ENCODE measurements at regions not wholly inside any gene's neighbourhood (a gene's known extent, or its start where the extent isn't known, plus 50 kb on each side); places are given as distances from the start of the nearest gene placed in this dataset.
A peak's percentile ranks its signal among the peaks of the same experiment; 100 is the strongest.

DNA sequence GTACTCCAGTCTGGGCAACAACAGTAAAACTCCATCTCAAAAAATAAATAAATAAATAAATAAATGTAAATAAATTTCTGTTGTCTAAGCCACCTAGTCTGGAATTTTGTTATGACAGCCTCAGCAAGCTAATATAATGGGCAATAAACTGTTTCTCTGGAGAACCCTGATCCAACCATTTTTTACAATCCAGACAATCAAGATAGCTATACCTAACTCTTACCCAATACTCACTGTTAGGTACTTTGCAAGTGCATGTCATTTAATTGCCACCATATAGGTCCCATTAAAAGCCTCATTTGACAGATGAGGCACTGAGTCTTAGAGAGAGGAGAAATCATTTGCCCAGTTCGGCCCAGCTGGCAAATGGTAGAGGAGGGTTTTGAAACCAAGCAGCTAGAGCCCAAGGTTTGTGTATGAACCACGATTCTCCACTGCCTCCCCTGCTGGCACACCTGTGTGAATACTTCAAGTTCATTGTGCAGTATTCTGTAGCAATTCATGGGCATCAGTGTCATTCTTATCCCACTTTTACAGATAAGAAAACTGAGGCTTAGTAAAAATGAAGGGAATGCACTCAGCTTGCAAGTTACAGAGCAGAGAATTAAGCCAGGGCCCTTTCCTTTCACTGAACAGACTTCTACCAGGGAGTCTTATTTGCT is 107.0 kb upstream of the UBE2E1 start:
- Mint-ChIP-seq H3K4me3 (no peak overlapping the region), H3K36me3 (ENCODE audit: low read depth) (no peaks in the 10 kb centered on the region), H3K27ac (no peak overlapping the region), H3K9me3 (no peaks in the 10 kb centered on the region), H3K4me1 (peaks cover 10% of the 10 kb centered on the region), H3K27me3 (ENCODE audit: insufficient read depth) (peaks cover 3% of the 10 kb centered on the region)
- TF ChIP-seq, protein P1, sequence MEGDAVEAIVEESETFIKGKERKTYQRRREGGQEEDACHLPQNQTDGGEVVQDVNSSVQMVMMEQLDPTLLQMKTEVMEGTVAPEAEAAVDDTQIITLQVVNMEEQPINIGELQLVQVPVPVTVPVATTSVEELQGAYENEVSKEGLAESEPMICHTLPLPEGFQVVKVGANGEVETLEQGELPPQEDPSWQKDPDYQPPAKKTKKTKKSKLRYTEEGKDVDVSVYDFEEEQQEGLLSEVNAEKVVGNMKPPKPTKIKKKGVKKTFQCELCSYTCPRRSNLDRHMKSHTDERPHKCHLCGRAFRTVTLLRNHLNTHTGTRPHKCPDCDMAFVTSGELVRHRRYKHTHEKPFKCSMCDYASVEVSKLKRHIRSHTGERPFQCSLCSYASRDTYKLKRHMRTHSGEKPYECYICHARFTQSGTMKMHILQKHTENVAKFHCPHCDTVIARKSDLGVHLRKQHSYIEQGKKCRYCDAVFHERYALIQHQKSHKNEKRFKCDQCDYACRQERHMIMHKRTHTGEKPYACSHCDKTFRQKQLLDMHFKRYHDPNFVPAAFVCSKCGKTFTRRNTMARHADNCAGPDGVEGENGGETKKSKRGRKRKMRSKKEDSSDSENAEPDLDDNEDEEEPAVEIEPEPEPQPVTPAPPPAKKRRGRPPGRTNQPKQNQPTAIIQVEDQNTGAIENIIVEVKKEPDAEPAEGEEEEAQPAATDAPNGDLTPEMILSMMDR (conservative IDR thresholded peaks at IDR 0.05) = no peak
- no peak for DNase-seq
- no peaks in the 10 kb centered on the region for H3K36me3 ChIP-seq (ENCODE audit: control insufficient read depth, insufficient read depth, low read length)
- no peaks in the 10 kb centered on the region for H3K27me3 ChIP-seq (ENCODE audit: control insufficient read depth, insufficient read depth, low read length, poor library complexity, severe bottlenecking)
- peaks cover 4% of the 10 kb centered on the region for H3K4me1 ChIP-seq (ENCODE audit: control insufficient read depth, insufficient read depth, low read length)
- no peak overlapping the region for H3K4me3 ChIP-seq (ENCODE audit: low read length)
- WGBS, 2 experiments (ENCODE audit: insufficient coverage in 1 of 2, insufficient read length in 1 of 2) = 84 to 86% methylated on average over 2 of the region's 2 CpGs
- H3K27ac ChIP-seq (ENCODE audit: low read depth, low read length) = no peak overlapping the region
- no peak overlapping the region for H3K9ac ChIP-seq (ENCODE audit: extremely low read depth, low read length, poor library complexity, severe bottlenecking)
- H3K9me3 ChIP-seq (ENCODE audit: control insufficient read depth, low read length) = no peaks in the 10 kb centered on the region

DNA sequence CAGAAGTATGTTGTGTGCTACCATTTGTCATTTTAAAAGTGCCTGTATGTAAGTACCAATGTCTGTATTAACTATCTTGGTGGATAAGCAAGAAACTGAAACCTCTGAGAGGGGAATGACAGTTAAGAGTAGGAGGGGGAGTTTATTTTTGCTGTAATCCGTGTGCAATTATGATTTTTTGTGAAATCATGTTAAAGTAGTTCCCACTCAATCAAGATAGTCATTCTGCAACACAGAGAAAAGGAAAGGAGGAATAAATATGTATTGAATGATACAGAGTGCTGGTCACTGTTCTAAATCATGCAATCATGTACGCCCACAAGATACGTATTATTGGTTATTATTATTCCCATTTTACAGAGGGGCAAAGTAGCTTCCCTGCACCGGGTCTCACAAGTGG is 105.1 kb upstream of the UBE2E1 start:
- no peaks in the 10 kb centered on the region for H3K27me3 ChIP-seq (ENCODE audit: control insufficient read depth, insufficient read depth, low read length, poor library complexity, severe bottlenecking)
- 93 to 94% methylated on average over 4 of the region's 4 CpGs for WGBS, 2 experiments (ENCODE audit: insufficient coverage in 1 of 2, insufficient read length in 1 of 2)
- no peak overlapping the region for H3K4me3 ChIP-seq (ENCODE audit: low read length)
- Mint-ChIP-seq H3K27ac (no peak overlapping the region), H3K36me3 (ENCODE audit: low read depth) (no peaks in the 10 kb centered on the region), H3K27me3 (ENCODE audit: insufficient read depth) (peaks cover 3% of the 10 kb centered on the region), H3K4me3 (no peak overlapping the region), H3K9me3 (no peaks in the 10 kb centered on the region), H3K4me1 (peaks cover 10% of the 10 kb centered on the region)
- H3K36me3 ChIP-seq (ENCODE audit: control insufficient read depth, insufficient read depth, low read length) = no peaks in the 10 kb centered on the region
- TF ChIP-seq, protein P1 (conservative IDR thresholded peaks at IDR 0.05) = no peak
- peaks cover 4% of the 10 kb centered on the region for H3K4me1 ChIP-seq (ENCODE audit: control insufficient read depth, insufficient read depth, low read length)
- no peak overlapping the region for H3K9ac ChIP-seq (ENCODE audit: extremely low read depth, low read length, poor library complexity, severe bottlenecking)
- DNase-seq = no peak
- H3K27ac ChIP-seq (ENCODE audit: low read depth, low read length) = no peak overlapping the region
- H3K9me3 ChIP-seq (ENCODE audit: control insufficient read depth, low read length) = no peaks in the 10 kb centered on the region

DNA sequence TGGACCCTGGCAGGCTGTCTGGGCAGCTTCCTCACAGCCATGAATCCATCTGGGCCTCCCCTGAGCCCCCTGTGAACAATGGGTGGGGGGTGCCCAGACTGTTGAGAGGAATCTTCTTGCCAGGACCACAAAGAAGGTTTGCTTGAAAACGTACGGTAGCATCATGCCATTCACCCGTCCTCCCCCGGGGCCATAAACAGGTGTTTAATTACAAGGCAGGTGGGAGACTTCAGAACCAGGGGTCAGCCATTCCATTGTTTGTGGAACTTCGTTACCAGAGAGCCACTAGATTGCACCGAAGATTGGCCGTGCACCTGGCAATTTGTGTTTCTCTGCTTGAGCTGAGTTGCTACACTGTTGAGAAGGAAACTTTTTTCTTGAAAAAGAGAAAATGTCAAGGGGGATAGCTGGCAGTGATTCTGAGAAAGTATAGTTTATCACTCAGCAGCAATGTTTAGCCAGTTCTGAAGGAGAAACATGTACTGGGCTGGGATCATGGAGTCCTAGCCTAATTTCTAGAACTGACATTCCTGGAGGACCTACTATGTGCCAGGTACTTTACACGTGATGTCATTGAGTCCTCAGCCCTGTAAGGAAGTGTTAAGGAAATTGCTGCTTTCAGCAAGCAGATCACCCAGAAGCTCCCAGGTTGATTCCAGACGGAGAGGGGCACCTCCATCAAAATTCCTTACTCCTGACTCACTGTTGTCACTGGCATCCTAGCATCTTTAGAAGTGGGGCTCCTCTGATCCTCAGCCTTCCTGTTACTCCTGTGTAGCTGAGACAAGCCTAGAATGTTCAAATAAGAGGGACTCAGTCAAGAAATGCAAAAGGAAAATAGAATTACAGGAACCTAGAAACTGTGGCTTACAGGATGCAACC is 103.8 kb upstream of the UBE2E1 start:
- TF ChIP-seq, protein P1 (conservative IDR thresholded peaks at IDR 0.05) = no peak
- Histone ChIP-seq H3K4me3 (ENCODE audit: low read length) (no peak overlapping the region), H3K36me3 (ENCODE audit: control insufficient read depth, insufficient read depth, low read length) (no peaks in the 10 kb centered on the region), H3K9me3 (ENCODE audit: control insufficient read depth, low read length) (no peaks in the 10 kb centered on the region), H3K27ac (ENCODE audit: low read depth, low read length) (no peak overlapping the region), H3K9ac (ENCODE audit: extremely low read depth, low read length, poor library complexity, severe bottlenecking) (no peak overlapping the region), H3K27me3 (ENCODE audit: control insufficient read depth, insufficient read depth, low read length, poor library complexity, severe bottlenecking) (no peaks in the 10 kb centered on the region), H3K4me1 (ENCODE audit: control insufficient read depth, insufficient read depth, low read length) (peaks cover 4% of the 10 kb centered on the region)
- Mint-ChIP-seq H3K4me3 (no peak overlapping the region), H3K27me3 (ENCODE audit: insufficient read depth) (peaks cover 3% of the 10 kb centered on the region), H3K36me3 (ENCODE audit: low read depth) (no peaks in the 10 kb centered on the region), H3K27ac (peak overlapping the region; percentile 66), H3K4me1 (peaks cover 10% of the 10 kb centered on the region), H3K9me3 (no peaks in the 10 kb centered on the region)
- DNase-seq = peak; percentile 76
- 66 to 75% methylated on average over 8 to 9 of the region's 9 CpGs for WGBS, 2 experiments (ENCODE audit: insufficient coverage in 1 of 2, insufficient read length in 1 of 2)
